ENCODE measurements at regions not wholly inside any gene's neighbourhood (a gene's known extent, or its start where the extent isn't known, plus 50 kb on each side); places are given as distances from the start of the nearest gene placed in this dataset.

DNA sequence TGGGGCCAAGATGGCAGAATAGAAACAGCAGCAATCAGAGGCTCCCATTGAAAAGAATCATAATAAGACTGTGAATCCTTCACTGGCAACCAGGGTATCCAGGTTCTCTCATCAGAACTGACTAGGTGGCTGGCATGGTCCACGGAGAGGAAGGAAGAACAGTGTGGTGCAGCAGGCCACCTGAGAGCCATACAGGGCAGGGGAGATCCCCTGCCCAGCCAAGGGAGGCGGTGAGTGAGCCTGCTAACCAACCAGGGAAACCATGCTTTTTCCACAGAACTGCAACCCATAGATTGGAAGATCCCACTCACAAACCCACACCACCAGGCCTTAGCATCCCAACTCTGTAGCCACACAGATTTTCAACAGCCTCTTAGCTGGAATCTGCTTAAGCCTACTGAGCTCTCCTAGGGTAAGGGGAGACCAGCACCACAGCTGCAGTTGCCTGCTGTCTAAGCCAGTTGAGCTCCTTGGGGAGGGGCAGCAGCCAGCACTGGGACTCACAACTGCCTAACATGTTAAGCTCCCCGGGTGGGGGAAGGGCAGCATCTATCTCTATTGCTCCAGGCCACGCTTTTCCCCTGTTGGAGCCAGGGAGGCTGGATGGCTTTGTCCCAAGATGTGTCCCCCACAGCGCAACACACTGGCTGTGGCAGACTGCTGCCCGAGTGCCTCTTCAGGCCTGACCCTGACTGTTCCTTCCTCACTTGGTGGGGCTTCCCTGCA is 342.6 kb upstream of the CCDC196 start:
- no peak overlapping the region for H3K27ac ChIP-seq (ENCODE audit: low read depth, low read length)
- Mint-ChIP-seq H3K9me3 (peaks cover 21% of the 10 kb centered on the region), H3K27ac (no peak overlapping the region), H3K4me3 (no peak overlapping the region), H3K36me3 (ENCODE audit: low read depth) (no peaks in the 10 kb centered on the region), H3K4me1 (no peaks in the 10 kb centered on the region), H3K27me3 (ENCODE audit: insufficient read depth) (peaks cover 6% of the 10 kb centered on the region)
- no peak for DNase-seq
- no peaks in the 10 kb centered on the region for H3K27me3 ChIP-seq (ENCODE audit: control insufficient read depth, insufficient read depth, low read length, poor library complexity, severe bottlenecking)
- 87 to 89% methylated on average over 3 to 6 of the region's 6 CpGs for WGBS, 2 experiments (ENCODE audit: insufficient coverage in 1 of 2, insufficient read length in 1 of 2)
- H3K9me3 ChIP-seq (ENCODE audit: control insufficient read depth, low read length) = peaks cover 15% of the 10 kb centered on the region
- TF ChIP-seq, protein P1, sequence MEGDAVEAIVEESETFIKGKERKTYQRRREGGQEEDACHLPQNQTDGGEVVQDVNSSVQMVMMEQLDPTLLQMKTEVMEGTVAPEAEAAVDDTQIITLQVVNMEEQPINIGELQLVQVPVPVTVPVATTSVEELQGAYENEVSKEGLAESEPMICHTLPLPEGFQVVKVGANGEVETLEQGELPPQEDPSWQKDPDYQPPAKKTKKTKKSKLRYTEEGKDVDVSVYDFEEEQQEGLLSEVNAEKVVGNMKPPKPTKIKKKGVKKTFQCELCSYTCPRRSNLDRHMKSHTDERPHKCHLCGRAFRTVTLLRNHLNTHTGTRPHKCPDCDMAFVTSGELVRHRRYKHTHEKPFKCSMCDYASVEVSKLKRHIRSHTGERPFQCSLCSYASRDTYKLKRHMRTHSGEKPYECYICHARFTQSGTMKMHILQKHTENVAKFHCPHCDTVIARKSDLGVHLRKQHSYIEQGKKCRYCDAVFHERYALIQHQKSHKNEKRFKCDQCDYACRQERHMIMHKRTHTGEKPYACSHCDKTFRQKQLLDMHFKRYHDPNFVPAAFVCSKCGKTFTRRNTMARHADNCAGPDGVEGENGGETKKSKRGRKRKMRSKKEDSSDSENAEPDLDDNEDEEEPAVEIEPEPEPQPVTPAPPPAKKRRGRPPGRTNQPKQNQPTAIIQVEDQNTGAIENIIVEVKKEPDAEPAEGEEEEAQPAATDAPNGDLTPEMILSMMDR (conservative IDR thresholded peaks at IDR 0.05) = no peak
- no peak overlapping the region for H3K4me3 ChIP-seq (ENCODE audit: low read length)
- no peaks in the 10 kb centered on the region for H3K4me1 ChIP-seq (ENCODE audit: control insufficient read depth, insufficient read depth, low read length)
- no peaks in the 10 kb centered on the region for H3K36me3 ChIP-seq (ENCODE audit: control insufficient read depth, insufficient read depth, low read length)
- no peak overlapping the region for H3K9ac ChIP-seq (ENCODE audit: extremely low read depth, low read length, poor library complexity, severe bottlenecking)

DNA sequence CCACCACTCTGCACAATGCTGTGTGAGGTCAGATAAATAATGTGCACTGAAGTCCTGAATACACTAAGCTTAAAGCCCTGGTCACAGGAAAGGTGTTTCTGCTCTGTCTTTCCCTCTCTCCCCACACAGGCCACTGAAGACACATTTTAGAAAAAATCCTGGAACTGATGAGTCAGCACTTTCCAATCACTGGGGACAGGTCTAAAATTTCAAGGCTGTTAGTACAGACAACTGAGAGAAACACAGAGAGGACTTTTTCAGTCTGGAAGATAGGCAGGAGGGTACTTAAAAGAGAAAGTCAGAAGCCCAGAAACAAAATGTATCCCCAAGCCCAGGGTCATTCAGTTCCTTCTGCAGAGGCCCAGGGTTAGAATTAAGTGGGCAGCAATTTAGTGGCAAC is 333.9 kb upstream of the CCDC196 start:
- H3K4me3 ChIP-seq (ENCODE audit: low read length) = no peak overlapping the region
- TF ChIP-seq, protein P1 (conservative IDR thresholded peaks at IDR 0.05) = no peak
- Mint-ChIP-seq H3K4me3 (no peak overlapping the region), H3K4me1 (no peaks in the 10 kb centered on the region), H3K27me3 (ENCODE audit: insufficient read depth) (peaks cover 5% of the 10 kb centered on the region), H3K36me3 (ENCODE audit: low read depth) (no peaks in the 10 kb centered on the region), H3K9me3 (peaks cover 5% of the 10 kb centered on the region), H3K27ac (no peak overlapping the region)
- no peaks in the 10 kb centered on the region for H3K9me3 ChIP-seq (ENCODE audit: control insufficient read depth, low read length)
- no peaks in the 10 kb centered on the region for H3K4me1 ChIP-seq (ENCODE audit: control insufficient read depth, insufficient read depth, low read length)
- no peak for DNase-seq
- no peaks in the 10 kb centered on the region for H3K36me3 ChIP-seq (ENCODE audit: control insufficient read depth, insufficient read depth, low read length)
- no peak overlapping the region for H3K27ac ChIP-seq (ENCODE audit: low read depth, low read length)
- no peaks in the 10 kb centered on the region for H3K27me3 ChIP-seq (ENCODE audit: control insufficient read depth, insufficient read depth, low read length, poor library complexity, severe bottlenecking)
- H3K9ac ChIP-seq (ENCODE audit: extremely low read depth, low read length, poor library complexity, severe bottlenecking) = no peak overlapping the region

DNA sequence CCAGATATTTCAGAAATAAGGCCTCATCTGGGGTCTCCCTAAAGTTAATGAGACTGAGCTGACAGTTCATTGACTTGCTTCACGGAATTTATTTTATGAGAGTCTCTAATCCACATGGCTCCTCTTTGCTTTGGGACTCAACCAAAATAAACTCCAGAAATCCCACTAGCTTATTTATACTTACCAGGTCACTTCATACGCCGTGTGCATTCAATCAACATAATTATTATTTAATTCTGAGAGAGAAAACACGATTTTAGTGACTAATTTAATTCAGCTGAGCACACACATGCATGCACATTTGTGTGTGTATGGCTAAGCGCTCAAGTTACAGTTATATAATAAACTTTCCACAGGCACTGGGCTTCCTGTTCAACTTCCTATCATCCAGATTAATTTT is 333.4 kb upstream of the CCDC196 start:
- H3K9me3 Mint-ChIP-seq = peaks cover 5% of the 10 kb centered on the region
- H3K36me3 Mint-ChIP-seq (ENCODE audit: low read depth) = no peaks in the 10 kb centered on the region
- TF ChIP-seq, protein P1 (conservative IDR thresholded peaks at IDR 0.05) = no peak
- Histone ChIP-seq H3K27ac (ENCODE audit: low read depth, low read length) (no peak overlapping the region), H3K9me3 (ENCODE audit: control insufficient read depth, low read length) (no peaks in the 10 kb centered on the region), H3K4me1 (ENCODE audit: control insufficient read depth, insufficient read depth, low read length) (no peaks in the 10 kb centered on the region), H3K4me3 (ENCODE audit: low read length) (no peak overlapping the region), H3K36me3 (ENCODE audit: control insufficient read depth, insufficient read depth, low read length) (no peaks in the 10 kb centered on the region), H3K9ac (ENCODE audit: extremely low read depth, low read length, poor library complexity, severe bottlenecking) (no peak overlapping the region), H3K27me3 (ENCODE audit: control insufficient read depth, insufficient read depth, low read length, poor library complexity, severe bottlenecking) (no peaks in the 10 kb centered on the region)
- H3K4me1 Mint-ChIP-seq = no peaks in the 10 kb centered on the region
- 94 to 97% methylated on average over 3 to 5 of the region's 5 CpGs for WGBS, 2 experiments (ENCODE audit: insufficient coverage in 1 of 2, insufficient read length in 1 of 2)
- no peak overlapping the region for H3K27ac Mint-ChIP-seq
- peaks cover 4% of the 10 kb centered on the region for H3K27me3 Mint-ChIP-seq (ENCODE audit: insufficient read depth)
- no peak overlapping the region for H3K4me3 Mint-ChIP-seq
- DNase-seq = no peak

Measured in endodermal cell (in vitro differentiated cells).